GM18502 (cell line): ENCODE measurements at regions not wholly inside any gene's neighbourhood (a gene's known extent, or its start where the extent isn't known, plus 50 kb on each side); places are given as distances from the start of the nearest gene placed in this dataset.

ENCODE experiments used
- ATAC-seq: cut with Tn5 transposase; IDR thresholded peaks from one replicate; pipeline ENCODE4 v1.9.1; 2021; ENCODE audit warnings: mild to moderate bottlenecking; ENCODE audit not compliant: unreplicated experiment, poor library complexity

- peak; percentile 95 for ATAC-seq
These were observed 260.6 kb upstream of the NT5C1B start for GRCh38 chr2:18849841-18850578.

GRCh38 chr2:18848646-18849045, 259.3 kb upstream of the NT5C1B start:
- ATAC-seq, result no peak

GRCh38 chr2:18845854-18846445, 256.6 kb upstream of the NT5C1B start:
- ATAC-seq, result no peak

GRCh38 chr2:18842836-18843235, 253.5 kb upstream of the NT5C1B start:
- ATAC-seq, result no peak

GRCh38 chr2:18841248-18842150, 252.1 kb upstream of the NT5C1B start:
- no peak for ATAC-seq

GRCh38 chr2:18837240-18837639, 247.9 kb upstream of the NT5C1B start:
- ATAC-seq, result no peak

- no peak for ATAC-seq
These were observed 247.1 kb upstream of the NT5C1B start for GRCh38 chr2:18836436-18836835.

GRCh38 chr2:18835787-18836186, 246.4 kb upstream of the NT5C1B start:
- ATAC-seq, result no peak

- no peak for ATAC-seq
These were observed 245.0 kb upstream of the NT5C1B start for GRCh38 chr2:18834341-18834740.

GRCh38 chr2:18833941-18834340, 244.6 kb upstream of the NT5C1B start:
- ATAC-seq, result no peak

- ATAC-seq, result no peak
These were observed 242.6 kb upstream of the NT5C1B start for GRCh38 chr2:18831916-18832510.

GRCh38 chr2:18830962-18831361, 241.6 kb upstream of the NT5C1B start:
- no peak for ATAC-seq

GRCh38 chr2:18829976-18830375, 240.6 kb upstream of the NT5C1B start:
- no peak for ATAC-seq

GRCh38 chr2:18829251-18829902, 240.0 kb upstream of the NT5C1B start:
- no peak for ATAC-seq

GRCh38 chr2:18828296-18828695, 238.9 kb upstream of the NT5C1B start:
- ATAC-seq, result no peak

- no peak for ATAC-seq
These were observed 236.5 kb upstream of the NT5C1B start for GRCh38 chr2:18825838-18826237.

GRCh38 chr2:18824915-18825314, 235.5 kb upstream of the NT5C1B start:
- ATAC-seq, result no peak

GRCh38 chr2:18824325-18824790, 235.0 kb upstream of the NT5C1B start:
- no peak for ATAC-seq

- no peak for ATAC-seq
These were observed 232.1 kb upstream of the NT5C1B start for GRCh38 chr2:18821431-18821830.

GRCh38 chr2:18820966-18821365, 231.6 kb upstream of the NT5C1B start:
- no peak for ATAC-seq
